Urinary bladder (tissue), 3 donors: ENCODE measurements at regions not wholly inside any gene's neighbourhood (a gene's known extent, or its start where the extent isn't known, plus 50 kb on each side); places are given as distances from the start of the nearest gene placed in this dataset.
"Not testable (repeated sequence)": the region's sequence is repeated elsewhere in the genome, so short reads cannot be mapped to it uniquely, and the experiment has no call there.

Source experiments
- DNase-seq: peaks from one replicate; pipeline ENCODE4 v3.0.0-alpha.2; 2015; ENCODE audit errors: extremely low spot score
- H3K27ac ChIP-seq: one replicate; pipeline ENCODE4 v1.5.1; 2013; ENCODE audit warnings: low read depth, mild to moderate bottlenecking, moderate library complexity
- H3K36me3 ChIP-seq: one replicate; pipeline ENCODE4 v1.6.1; 2013; ENCODE audit warnings: mild to moderate bottlenecking, moderate library complexity; ENCODE audit not compliant: insufficient read depth
- H3K4me1 ChIP-seq: one replicate; pipeline ENCODE4 v1.6.1; 2013; ENCODE audit warnings: mild to moderate bottlenecking, moderate library complexity; ENCODE audit not compliant: insufficient read depth
- H3K4me3 ChIP-seq: one replicate; pipeline ENCODE4 v1.5.1; 2013; ENCODE audit warnings: low read depth, low read length
- WGBS: extraction: QIAGEN DNeasy Blood & Tissue Kit; methylation state at CpG from one replicate; pipeline ENCODE4 v1.1.7; 2013; 5-methylcytosine and 5-hydroxymethylcytosine counted together
- donor health status: healthy with polysubstance abuse.
- donor health status: healthy.

DNA sequence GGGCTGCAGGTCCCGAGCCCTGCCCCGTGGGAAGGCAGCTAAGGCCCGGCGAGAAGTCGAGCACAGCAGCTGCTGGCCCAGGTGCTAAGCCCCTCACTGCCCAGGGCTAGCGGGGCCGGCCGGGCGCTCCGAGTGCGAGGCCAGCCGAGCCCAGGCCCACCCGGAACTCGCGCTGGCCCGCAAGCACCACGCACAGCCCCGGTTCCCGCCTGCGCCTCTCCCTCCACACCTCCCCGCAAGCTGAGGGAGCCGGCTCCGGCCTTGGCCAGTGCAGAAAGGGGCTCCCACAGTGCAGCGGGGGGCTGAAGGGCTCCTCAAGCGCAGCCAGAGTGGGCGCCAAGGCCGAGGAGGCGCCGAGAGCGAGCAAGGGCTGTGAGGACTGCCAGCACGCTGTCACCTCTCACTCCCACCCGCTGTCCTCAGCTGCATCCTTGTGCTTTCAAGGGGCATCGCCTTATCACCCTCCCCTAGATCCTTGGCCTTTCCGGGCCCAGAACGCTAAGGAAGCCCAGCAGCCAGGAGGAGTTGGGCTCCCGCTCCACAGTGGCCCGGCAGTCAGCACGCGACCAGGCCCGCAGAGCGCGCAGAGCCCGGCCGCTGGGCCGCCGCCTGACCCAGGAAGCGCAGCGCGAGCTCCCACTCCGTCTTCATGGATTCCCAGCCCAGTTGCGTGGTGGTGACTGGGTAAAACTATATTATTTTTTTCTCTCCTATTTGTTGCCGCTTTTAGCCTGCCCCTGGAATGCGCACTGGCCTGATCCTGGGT lies 144.1 kb downstream of the ARRDC4 start:
- 94% methylated on average over 53 of the region's 53 CpGs for WGBS

GRCh38 chr15:98106615-98107194 lies 146.2 kb downstream of the ARRDC4 start:
- H3K4me1 ChIP-seq, DNase-seq, H3K36me3 ChIP-seq, H3K27ac ChIP-seq, H3K4me3 ChIP-seq: not testable (repeated sequence)
- 69% methylated on average over 10 of the region's 10 CpGs for WGBS

More for the DNA sequence above, 144.1 kb downstream of the ARRDC4 start:
- H3K36me3 ChIP-seq, H3K4me3 ChIP-seq, H3K4me1 ChIP-seq, DNase-seq, H3K27ac ChIP-seq: not testable (repeated sequence)

DNA sequence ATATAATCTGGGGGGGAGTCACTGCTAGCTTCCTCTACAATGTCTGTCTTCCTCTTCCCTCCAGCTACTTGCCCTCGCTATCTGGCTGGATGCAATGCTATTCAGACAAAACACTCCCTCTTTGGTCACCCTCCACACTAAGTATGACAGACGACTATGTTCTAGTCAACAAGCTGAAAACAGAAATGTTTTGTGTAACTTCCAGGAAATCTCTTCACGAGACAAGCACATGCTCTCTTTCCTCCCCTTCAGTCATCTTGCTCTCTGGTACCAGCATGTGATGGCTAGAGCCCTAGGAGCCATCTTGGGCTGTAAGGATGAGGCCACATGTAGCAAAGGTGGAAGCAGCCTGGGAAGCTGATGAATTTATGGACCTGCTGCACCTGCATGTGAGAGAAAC lies 151.3 kb downstream of the ARRDC4 start:
- no peak for DNase-seq
- 76% methylated on average over 3 of the region's 3 CpGs for WGBS

DNA sequence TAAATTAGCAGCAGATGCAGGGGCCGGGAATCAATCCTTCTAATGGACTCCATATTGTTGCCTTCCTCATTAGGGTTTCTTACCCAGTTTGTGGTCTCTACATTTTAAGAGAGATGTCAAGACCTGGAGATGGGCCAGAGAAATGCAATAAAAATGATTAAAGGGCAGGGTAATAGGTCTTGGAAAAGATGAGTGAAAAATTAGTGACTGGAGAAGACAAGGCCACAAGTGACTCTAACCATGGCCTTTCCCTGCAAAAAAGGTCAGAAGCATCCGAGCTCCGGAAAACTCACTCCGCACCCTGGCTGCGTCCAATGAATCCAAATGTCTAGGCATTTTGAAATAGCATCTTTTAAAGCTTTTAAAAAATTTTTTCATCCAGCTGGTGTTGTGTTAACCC lies 152.8 kb downstream of the ARRDC4 start:
- no peak for DNase-seq
- no peaks in the 10 kb centered on the region for H3K36me3 ChIP-seq
- WGBS: 95% methylated on average over 5 of the region's 5 CpGs
- H3K4me3 ChIP-seq: no peak overlapping the region
- H3K27ac ChIP-seq: no peak overlapping the region
- H3K4me1 ChIP-seq: no peaks in the 10 kb centered on the region

More for the DNA sequence above, 151.3 kb downstream of the ARRDC4 start:
- Histone ChIP-seq H3K4me1 (no peaks in the 10 kb centered on the region), H3K36me3 (no peaks in the 10 kb centered on the region), H3K27ac (no peak overlapping the region), H3K4me3 (no peak overlapping the region)

DNA sequence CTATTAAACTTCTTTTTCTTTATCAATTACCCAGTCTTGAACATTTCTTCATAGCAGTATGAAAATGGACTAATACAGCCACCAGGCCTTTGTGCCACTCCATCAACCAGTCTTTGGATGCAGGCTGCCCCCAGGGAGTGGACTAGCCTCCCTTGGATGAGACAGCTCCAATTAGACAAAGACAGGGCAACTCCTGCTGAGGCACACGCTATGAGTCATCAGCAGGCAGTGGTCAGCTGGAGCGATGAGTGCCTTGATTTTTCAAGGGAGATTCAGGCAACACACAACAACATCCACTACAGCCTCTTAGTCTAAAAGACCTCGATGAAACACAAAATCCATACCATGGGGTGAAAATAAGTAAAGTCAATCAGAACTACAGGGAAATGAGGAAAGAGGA lies 160.1 kb downstream of the ARRDC4 start:
- Histone ChIP-seq H3K36me3 (no peaks in the 10 kb centered on the region), H3K4me3 (no peak overlapping the region), H3K27ac (no peak overlapping the region), H3K4me1 (peaks cover 6% of the 10 kb centered on the region)
- no peak for DNase-seq
- whole genome bisulfite sequencing: 93% methylated on average over 3 of the region's 3 CpGs

DNA sequence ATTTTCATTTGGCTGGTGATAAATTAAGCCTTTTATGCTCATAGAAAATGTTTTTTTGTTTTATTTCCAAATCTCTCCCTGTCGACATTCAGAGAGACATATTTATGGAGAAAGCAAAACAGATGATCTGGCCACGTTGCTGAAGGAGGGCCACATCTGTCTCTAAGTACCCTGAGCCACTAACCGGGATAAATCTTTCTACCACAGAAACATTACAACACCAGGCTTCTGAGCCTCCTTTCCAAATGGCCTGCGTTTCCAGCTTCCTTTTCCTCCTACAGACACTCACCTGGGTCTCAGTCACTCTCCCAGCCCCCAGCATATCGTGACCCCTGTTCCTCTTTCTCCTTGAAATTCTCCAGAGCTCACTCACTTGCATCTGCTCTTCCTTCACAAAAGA lies 161.0 kb downstream of the ARRDC4 start:
- no peak overlapping the region for H3K27ac ChIP-seq
- no peak for DNase-seq

DNA sequence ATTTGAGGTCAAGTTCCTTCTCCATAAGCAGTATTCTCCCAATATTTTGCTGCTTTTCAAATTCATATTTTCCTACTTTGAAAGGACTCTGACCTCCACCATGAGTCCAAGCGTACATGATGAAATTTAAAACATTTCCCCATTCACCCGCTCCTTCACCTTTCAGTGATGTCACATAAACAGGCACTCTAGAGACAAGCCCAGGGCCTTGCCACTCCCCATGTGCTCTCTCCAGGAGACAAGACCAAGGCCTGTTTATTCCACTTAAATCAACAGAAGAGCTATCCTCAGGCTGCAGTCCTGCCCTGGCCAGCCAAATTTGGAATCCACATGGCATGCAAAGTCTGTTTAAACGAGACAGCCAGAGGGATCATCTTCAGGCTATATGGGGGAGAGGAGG lies 161.5 kb downstream of the ARRDC4 start:
- Histone ChIP-seq H3K27ac (no peak overlapping the region), H3K36me3 (no peaks in the 10 kb centered on the region), H3K4me3 (no peak overlapping the region), H3K4me1 (peaks cover 6% of the 10 kb centered on the region)
- no peak for DNase-seq
- 61% methylated on average over 3 of the region's 3 CpGs for WGBS

More for the DNA sequence above, 161.0 kb downstream of the ARRDC4 start:
- Histone ChIP-seq H3K36me3 (no peaks in the 10 kb centered on the region), H3K4me3 (no peak overlapping the region), H3K4me1 (peaks cover 6% of the 10 kb centered on the region)
- 34% methylated on average over 5 of the region's 5 CpGs for WGBS

GRCh38 chr15:98123297-98123696 lies 162.8 kb downstream of the ARRDC4 start:
- H3K27ac ChIP-seq: no peak overlapping the region
- no peak for DNase-seq
- peaks cover 6% of the 10 kb centered on the region for H3K4me1 ChIP-seq
- no peak overlapping the region for H3K4me3 ChIP-seq
- 72% methylated on average over 3 of the region's 3 CpGs for WGBS
- H3K36me3 ChIP-seq: no peaks in the 10 kb centered on the region

DNA sequence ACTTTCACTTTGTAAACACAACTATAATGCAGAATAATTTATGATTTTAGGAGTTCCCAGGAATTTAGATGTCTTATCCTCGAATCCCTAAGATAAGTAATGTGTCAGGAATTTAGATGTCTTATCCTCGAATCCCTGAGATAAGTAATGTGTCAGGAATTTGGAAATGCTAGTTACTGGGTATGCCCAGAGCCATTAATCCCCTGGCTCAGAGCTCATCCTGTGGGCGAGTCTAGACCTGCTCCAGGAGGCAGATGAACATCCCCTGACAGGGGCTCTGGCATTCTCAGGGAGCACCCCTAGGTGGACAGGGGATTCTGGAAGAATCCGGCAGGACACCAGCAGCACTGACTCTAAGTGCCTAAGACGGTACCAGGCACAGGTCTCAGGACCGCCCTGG lies 163.3 kb downstream of the ARRDC4 start:
- DNase-seq: no peak
- 39% methylated on average over 6 of the region's 6 CpGs for WGBS
- Histone ChIP-seq H3K27ac (no peak overlapping the region), H3K4me3 (no peak overlapping the region), H3K4me1 (peaks cover 6% of the 10 kb centered on the region), H3K36me3 (no peaks in the 10 kb centered on the region)

- 80% methylated on average over 6 of the region's 6 CpGs for WGBS
- H3K36me3 ChIP-seq: no peaks in the 10 kb centered on the region
- no peak overlapping the region for H3K4me3 ChIP-seq
- H3K4me1 ChIP-seq: peaks cover 6% of the 10 kb centered on the region
- no peak for DNase-seq
- no peak overlapping the region for H3K27ac ChIP-seq
Observed at GRCh38 chr15:98124581-98124980, 164.1 kb downstream of the ARRDC4 start.

DNA sequence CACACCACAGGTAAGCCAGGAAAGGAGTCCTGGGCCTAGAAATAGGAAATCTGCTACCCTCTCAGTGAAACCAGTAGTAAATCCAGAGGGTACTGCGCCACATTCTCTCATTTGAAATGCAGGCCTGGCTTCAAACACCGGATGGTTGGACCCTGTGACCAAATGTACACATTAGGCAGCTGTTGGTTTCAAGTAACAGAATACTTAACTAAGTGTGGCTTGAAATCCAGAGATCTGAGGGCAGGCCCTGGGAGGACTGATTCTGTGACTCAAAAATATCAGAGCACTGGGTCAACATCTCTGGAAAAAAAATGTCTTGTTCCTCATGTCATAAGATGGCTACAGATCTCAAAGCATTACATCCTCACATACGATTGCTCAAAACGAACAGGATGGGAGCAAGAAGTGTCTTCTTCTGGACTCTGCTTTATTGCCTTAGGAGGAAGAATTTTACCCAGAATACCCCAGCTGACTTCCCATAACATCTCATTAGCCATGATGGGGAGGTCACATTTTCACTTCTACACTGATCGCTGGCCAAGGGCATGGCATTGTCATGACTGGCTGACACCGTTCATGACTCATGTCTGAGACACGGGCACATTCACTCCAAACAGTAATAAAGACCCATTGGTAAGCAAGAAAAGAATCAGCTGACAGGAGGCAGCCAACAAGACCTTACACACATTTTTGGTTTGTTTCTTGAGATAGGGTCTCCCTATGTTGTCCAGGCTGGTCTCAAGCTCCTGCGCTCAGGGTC lies 166.0 kb downstream of the ARRDC4 start:
- Histone ChIP-seq H3K4me3 (no peak overlapping the region), H3K27ac (no peak overlapping the region), H3K36me3 (no peaks in the 10 kb centered on the region), H3K4me1 (peaks cover 6% of the 10 kb centered on the region)
- 90% methylated on average over 8 of the region's 8 CpGs for WGBS
- DNase-seq: no peak

- Histone ChIP-seq H3K4me3 (no peak overlapping the region), H3K4me1 (peaks cover 6% of the 10 kb centered on the region), H3K36me3 (no peaks in the 10 kb centered on the region), H3K27ac (no peak overlapping the region)
- no peak for DNase-seq
- 76% methylated on average over 5 of the region's 5 CpGs for WGBS
Observed at GRCh38 chr15:98127586-98127985, 167.1 kb downstream of the ARRDC4 start.

- Histone ChIP-seq H3K36me3 (no peaks in the 10 kb centered on the region), H3K4me1 (no peaks in the 10 kb centered on the region), H3K27ac (no peak overlapping the region), H3K4me3 (no peak overlapping the region)
- DNase-seq: no peak
- 62% methylated on average over 4 of the region's 4 CpGs for WGBS
Observed at GRCh38 chr15:98131924-98132323, 171.4 kb downstream of the ARRDC4 start.

- Histone ChIP-seq H3K4me3 (no peak overlapping the region), H3K36me3 (no peaks in the 10 kb centered on the region), H3K4me1 (no peaks in the 10 kb centered on the region), H3K27ac (no peak overlapping the region)
- 20% methylated on average over 7 of the region's 7 CpGs for whole genome bisulfite sequencing
- no peak for DNase-seq
Observed at GRCh38 chr15:98134905-98135304, 174.4 kb downstream of the ARRDC4 start.
